ENCODE measurements at regions not wholly inside any gene's neighbourhood (a gene's known extent, or its start where the extent isn't known, plus 50 kb on each side); places are given as distances from the start of the nearest gene placed in this dataset.

DNA sequence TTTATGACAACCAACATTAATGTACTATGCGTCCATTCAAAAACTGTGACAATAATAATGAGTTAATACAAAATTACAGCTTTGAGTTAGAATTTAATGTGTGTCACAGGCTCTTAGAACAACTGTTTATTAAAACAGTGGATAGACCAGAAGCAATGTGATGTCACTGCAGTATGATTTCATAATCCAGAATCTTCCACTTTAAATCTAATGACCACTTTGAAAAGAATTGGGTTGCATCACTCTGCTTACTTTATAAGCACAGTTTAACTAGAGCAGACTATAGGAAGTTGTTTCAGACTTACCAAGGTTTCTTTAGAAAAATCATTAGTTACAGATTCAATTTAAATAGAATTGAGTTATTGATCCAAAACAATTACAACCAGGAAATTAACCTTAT, 758.5 kb downstream of the KCTD8 start:
- TF ChIP-seq, protein P1, sequence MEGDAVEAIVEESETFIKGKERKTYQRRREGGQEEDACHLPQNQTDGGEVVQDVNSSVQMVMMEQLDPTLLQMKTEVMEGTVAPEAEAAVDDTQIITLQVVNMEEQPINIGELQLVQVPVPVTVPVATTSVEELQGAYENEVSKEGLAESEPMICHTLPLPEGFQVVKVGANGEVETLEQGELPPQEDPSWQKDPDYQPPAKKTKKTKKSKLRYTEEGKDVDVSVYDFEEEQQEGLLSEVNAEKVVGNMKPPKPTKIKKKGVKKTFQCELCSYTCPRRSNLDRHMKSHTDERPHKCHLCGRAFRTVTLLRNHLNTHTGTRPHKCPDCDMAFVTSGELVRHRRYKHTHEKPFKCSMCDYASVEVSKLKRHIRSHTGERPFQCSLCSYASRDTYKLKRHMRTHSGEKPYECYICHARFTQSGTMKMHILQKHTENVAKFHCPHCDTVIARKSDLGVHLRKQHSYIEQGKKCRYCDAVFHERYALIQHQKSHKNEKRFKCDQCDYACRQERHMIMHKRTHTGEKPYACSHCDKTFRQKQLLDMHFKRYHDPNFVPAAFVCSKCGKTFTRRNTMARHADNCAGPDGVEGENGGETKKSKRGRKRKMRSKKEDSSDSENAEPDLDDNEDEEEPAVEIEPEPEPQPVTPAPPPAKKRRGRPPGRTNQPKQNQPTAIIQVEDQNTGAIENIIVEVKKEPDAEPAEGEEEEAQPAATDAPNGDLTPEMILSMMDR (IDR thresholded peaks at IDR 0.05), result no peak
- TF ChIP-seq POLR2A (IDR thresholded peaks at IDR 0.05), result no peak
